SU-DHL-6 (cell line): ENCODE measurements at regions not wholly inside any gene's neighbourhood (a gene's known extent, or its start where the extent isn't known, plus 50 kb on each side); places are given as distances from the start of the nearest gene placed in this dataset.

Source experiments
- CTCF ChIP-seq: fragments of 200-600 bp; sonication (generic); IDR thresholded peaks from one replicate; pipeline ENCODE4 v1.5.1; 2017; ENCODE audit warnings: antibody characterized with exemption, mild to moderate bottlenecking, low read length, moderate library complexity; ENCODE audit not compliant: insufficient read depth, poor library complexity, severe bottlenecking
- EZH2phosphoT487 ChIP-seq: fragments of 200-600 bp; sonication (generic), shearing (Covaris generic); conservative IDR thresholded peaks from 2 replicates; pipeline ENCODE4 v1.6.1; 2018; ENCODE audit warnings: mild to moderate bottlenecking, antibody characterized with exemption, low read length, moderate library complexity, mixed read lengths

- no peak for TF ChIP-seq CTCF
- TF ChIP-seq EZH2phosphoT487: no peak
Observed at GRCh38 chr3:117512975-117513374, 803.4 kb downstream of the TUSC7 start.
